CD14-positive monocyte (primary cell): ENCODE measurements at regions not wholly inside any gene's neighbourhood (a gene's known extent, or its start where the extent isn't known, plus 50 kb on each side); places are given as distances from the start of the nearest gene placed in this dataset.
"Not testable (repeated sequence)": the region's sequence is repeated elsewhere in the genome, so short reads cannot be mapped to it uniquely, and the experiment has no call there.

ENCODE experiments used
- DNase-seq, 3 donors: peaks; one replicate each; pipeline ENCODE4 v3.0.0-alpha.2; 2011 to 2022
- H2AFZ ChIP-seq: 2 replicates; pipeline ENCODE4 v1.6.0; 2012; ENCODE audit warnings: mild to moderate bottlenecking, low read depth, low read length, inconsistent platforms; ENCODE audit not compliant: insufficient read depth, poor library complexity, severe bottlenecking
- H3K27ac ChIP-seq, 2 donors: 1 replicate in 1 of 2; 2 replicates in 1 of 2; pipeline ENCODE4 v1.5.1; 2012 to 2013; ENCODE audit warnings: low read length in 2 of 2, control low read depth in 1 of 2, inconsistent platforms in 1 of 2, low read depth in 1 of 2, mild to moderate bottlenecking in 1 of 2
- H3K27me3 ChIP-seq, 2 donors: one replicate each; pipeline versions ENCODE4 v1.6.0 to v1.6.1; 2011 to 2013; ENCODE audit warnings: low read length in 2 of 2; ENCODE audit not compliant: control insufficient read depth in 2 of 2, insufficient read depth in 2 of 2
- H3K36me3 ChIP-seq, 2 donors: replicated peaks in 1 of 2; 1 replicate in 1 of 2; 2 replicates in 1 of 2; pipeline versions ENCODE4 v1.5.1 to v1.6.1; 2012 to 2013; ENCODE audit warnings: low read length in 2 of 2, control low read depth in 1 of 2, inconsistent platforms in 1 of 2, mild to moderate bottlenecking in 1 of 2; ENCODE audit not compliant: insufficient read depth in 2 of 2, control insufficient read depth in 1 of 2
- H3K4me1 ChIP-seq, 2 donors: 1 replicate in 1 of 2; 2 replicates in 1 of 2; pipeline versions ENCODE4 v1.5.1 to v1.6.1; 2012 to 2013; ENCODE audit warnings: low read length in 2 of 2, control low read depth in 1 of 2, inconsistent platforms in 1 of 2, mild to moderate bottlenecking in 1 of 2, moderate library complexity in 1 of 2; ENCODE audit not compliant: insufficient read depth in 2 of 2, control insufficient read depth in 1 of 2
- H3K4me2 ChIP-seq: replicated peaks from 2 replicates; pipeline ENCODE3; 2012; ENCODE audit warnings: low read length, moderate library complexity, mild to moderate bottlenecking; ENCODE audit not compliant: poor library complexity, severe bottlenecking; ENCODE audit errors: extremely low read depth
- H3K4me3 ChIP-seq, 3 experiments: fragments of 200-600 bp in 1 of 3; sonication (generic) in 1 of 3; replicated peaks in 1 of 3; 1 replicate in 2 of 3; 2 replicates in 1 of 3; pipeline ENCODE4 v1.5.1; 2011 to 2013; ENCODE audit warnings: low read length in 3 of 3, mild to moderate bottlenecking in 3 of 3, control low read depth in 2 of 3, low read depth in 2 of 3, inconsistent platforms in 1 of 3, moderate library complexity in 1 of 3
- H3K79me2 ChIP-seq: 2 replicates; pipeline ENCODE4 v1.6.0; 2012; ENCODE audit warnings: mild to moderate bottlenecking, control low read depth, inconsistent platforms, low read length, moderate library complexity; ENCODE audit not compliant: insufficient read depth
- H3K9ac ChIP-seq: 2 replicates; pipeline ENCODE4 v1.6.0; 2017; ENCODE audit warnings: low read length, mild to moderate bottlenecking; ENCODE audit not compliant: insufficient read depth, poor library complexity, severe bottlenecking
- H3K9me3 ChIP-seq, 2 donors: replicated peaks in 1 of 2; 1 replicate in 1 of 2; 2 replicates in 1 of 2; pipeline versions ENCODE4 v1.5.1 to v1.6.1; 2012 to 2013; ENCODE audit warnings: low read length in 2 of 2, control low read depth in 1 of 2; ENCODE audit not compliant: control insufficient read depth in 1 of 2, insufficient read depth in 1 of 2
- H4K20me1 ChIP-seq: 2 replicates; pipeline ENCODE4 v1.6.0; 2012; ENCODE audit warnings: mild to moderate bottlenecking, low read length, control low read depth, moderate library complexity; ENCODE audit not compliant: insufficient read depth
- H3K27ac Mint-ChIP-seq, 7 donors: one replicate each; pipeline ENCODE4 v1.8.0; 2020; ENCODE audit warnings: mild to moderate bottlenecking in 7 of 7, mixed read lengths in 7 of 7, moderate library complexity in 6 of 7, inconsistent platforms in 2 of 7
- H3K27me3 Mint-ChIP-seq, 3 donors: one replicate each; pipeline ENCODE4 v1.8.0; 2021 to 2022; ENCODE audit warnings: low read depth in 3 of 3, mild to moderate bottlenecking in 3 of 3, mixed read lengths in 3 of 3, moderate library complexity in 3 of 3, inconsistent platforms in 1 of 3
- H3K36me3 Mint-ChIP-seq, 2 donors: one replicate each; pipeline ENCODE4 v1.8.0; 2020; ENCODE audit warnings: mixed read lengths in 2 of 2, inconsistent platforms in 1 of 2, mild to moderate bottlenecking in 1 of 2
- H3K4me1 Mint-ChIP-seq: one replicate; pipeline ENCODE4 v1.8.0; 2020; ENCODE audit warnings: mild to moderate bottlenecking, mixed read lengths
- H3K4me3 Mint-ChIP-seq, 2 donors: one replicate each; pipeline ENCODE4 v1.8.0; 2020; ENCODE audit warnings: mild to moderate bottlenecking in 2 of 2, mixed read lengths in 2 of 2, moderate library complexity in 1 of 2
- H3K9me3 Mint-ChIP-seq, 7 donors: one replicate each; pipeline ENCODE4 v1.8.0; 2020 to 2022; ENCODE audit warnings: mixed read lengths in 7 of 7, mild to moderate bottlenecking in 6 of 7, moderate library complexity in 6 of 7, inconsistent platforms in 2 of 7
- CTCF ChIP-seq: fragments of 200-600 bp; IDR thresholded peaks from one replicate; pipeline ENCODE4 v1.8.0; 2022; ENCODE audit warnings: antibody characterized with exemption, mild to moderate bottlenecking
- WGBS: methylation state at CpG from one replicate; pipeline ENCODE4 v1.1.5; 2013; ENCODE audit warnings: missing lambda C conversion rate; ENCODE audit not compliant: insufficient coverage; 5-methylcytosine and 5-hydroxymethylcytosine counted together
- intact Hi-C, 2 donors: fragments of 100-400 bp; cut with micrococcal nuclease; formaldehyde crosslinking; loops; one replicate each; pipeline versions ENCODE4 v1.15.0 to v1.15.1; 2023

- 100% methylated on average over 1 of the region's 4 CpGs for WGBS
- no peak for TF ChIP-seq CTCF
Observed at GRCh38 chr2:117379928-117380327, 434.6 kb upstream of the DDX18 start.

GRCh38 chr2:117383997-117384396, 430.5 kb upstream of the DDX18 start:
- H3K27me3 ChIP-seq, H3K79me2 ChIP-seq, H3K36me3 Mint-ChIP-seq, H3K4me3 Mint-ChIP-seq, H3K4me3 ChIP-seq, H2AFZ ChIP-seq, H3K9ac ChIP-seq, H4K20me1 ChIP-seq, H3K9me3 ChIP-seq, intact Hi-C loops, H3K4me2 ChIP-seq, H3K36me3 ChIP-seq, H3K27me3 Mint-ChIP-seq, H3K27ac ChIP-seq, H3K9me3 Mint-ChIP-seq, H3K4me1 Mint-ChIP-seq, DNase-seq, H3K27ac Mint-ChIP-seq, H3K4me1 ChIP-seq: not testable (repeated sequence)
- 90% methylated on average over 8 of the region's 12 CpGs for WGBS

More at GRCh38 chr2:117379928-117380327, 434.6 kb upstream of the DDX18 start:
- Mint-ChIP-seq H3K4me1 (no peaks in the 10 kb centered on the region), H3K4me3 (no peak overlapping the region), H3K27me3 (peaks cover 0 to 3% (median 2%) of the 10 kb centered on the region in 3 donors), H3K36me3 (no peaks in the 10 kb centered on the region), H3K27ac (no peak overlapping the region), H3K9me3 (peaks cover 0 to 3% (median 0%) of the 10 kb centered on the region in 7 donors)
- H3K27ac ChIP-seq = no peak overlapping the region
- peaks cover 0 to 4% of the 10 kb centered on the region in 2 donors for H3K9me3 ChIP-seq
- no peaks in the 10 kb centered on the region for H3K4me1 ChIP-seq
- H4K20me1 ChIP-seq = no peaks in the 10 kb centered on the region
- no peak overlapping the region for H3K4me3 ChIP-seq
- intact Hi-C loops = no loop called here
- no peaks in the 10 kb centered on the region for H3K36me3 ChIP-seq
- no peaks in the 10 kb centered on the region for H3K79me2 ChIP-seq
- H3K9ac ChIP-seq = no peak overlapping the region
- no peak overlapping the region for H3K4me2 ChIP-seq
- DNase-seq = no peak
- no peak overlapping the region for H2AFZ ChIP-seq
- no peaks in the 10 kb centered on the region for H3K27me3 ChIP-seq
